ENCODE measurements at regions not wholly inside any gene's neighbourhood (a gene's known extent, or its start where the extent isn't known, plus 50 kb on each side); places are given as distances from the start of the nearest gene placed in this dataset.
A peak's percentile ranks its signal among the peaks of the same experiment; 100 is the strongest.
"Not testable (repeated sequence)": the region's sequence is repeated elsewhere in the genome, so short reads cannot be mapped to it uniquely, and the experiment has no call there.

GRCh38 chr2:175755656-175756386 is 246.2 kb downstream of the LNPK start:
- DNase-seq (ENCODE audit: low spot score), result no peak

- DNase-seq (ENCODE audit: low spot score), result no peak
Measured at GRCh38 chr2:175755169-175755568, 246.9 kb downstream of the LNPK start.

- no peak for DNase-seq (ENCODE audit: low spot score)
Measured at GRCh38 chr2:175750195-175750594, 251.9 kb downstream of the LNPK start.

GRCh38 chr2:175745911-175746310 is 256.2 kb downstream of the LNPK start:
- no peak for DNase-seq (ENCODE audit: low spot score)

GRCh38 chr2:175744000-175744399 is 258.1 kb downstream of the LNPK start:
- DNase-seq (ENCODE audit: low spot score), result no peak

GRCh38 chr2:175743011-175743410 is 259.1 kb downstream of the LNPK start:
- DNase-seq (ENCODE audit: low spot score), result peak; percentile 38

GRCh38 chr2:175742367-175742766 is 259.7 kb downstream of the LNPK start:
- peak; percentile 53 for DNase-seq (ENCODE audit: low spot score)

- DNase-seq (ENCODE audit: low spot score), result no peak
Measured at GRCh38 chr2:175741164-175741563, 260.9 kb downstream of the LNPK start.

- no peak for DNase-seq (ENCODE audit: low spot score)
Measured at GRCh38 chr2:175737722-175738361, 264.2 kb downstream of the LNPK start.

GRCh38 chr2:175734686-175735085 is 267.4 kb downstream of the LNPK start:
- no peak for DNase-seq (ENCODE audit: low spot score)

DNA sequence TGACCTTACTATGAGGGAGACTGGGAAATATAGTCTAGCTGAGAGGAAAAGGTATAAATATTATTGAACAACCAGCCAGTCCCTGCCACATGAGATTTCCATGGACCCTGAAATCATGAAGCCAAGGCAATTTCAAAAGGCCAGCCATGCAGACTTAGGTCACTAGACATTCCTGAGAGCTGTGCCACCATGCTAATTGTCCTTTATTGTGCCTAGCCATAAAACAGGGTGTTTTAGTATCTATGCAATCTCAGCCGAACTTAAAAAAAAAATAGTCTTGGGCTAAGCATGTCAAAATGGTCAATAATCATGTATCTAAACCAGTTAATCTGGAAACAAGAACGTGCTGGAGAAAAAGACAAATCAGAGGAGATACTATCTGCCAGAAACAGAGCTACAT is 269.5 kb downstream of the LNPK start:
- no peak for DNase-seq (ENCODE audit: low spot score)

DNA sequence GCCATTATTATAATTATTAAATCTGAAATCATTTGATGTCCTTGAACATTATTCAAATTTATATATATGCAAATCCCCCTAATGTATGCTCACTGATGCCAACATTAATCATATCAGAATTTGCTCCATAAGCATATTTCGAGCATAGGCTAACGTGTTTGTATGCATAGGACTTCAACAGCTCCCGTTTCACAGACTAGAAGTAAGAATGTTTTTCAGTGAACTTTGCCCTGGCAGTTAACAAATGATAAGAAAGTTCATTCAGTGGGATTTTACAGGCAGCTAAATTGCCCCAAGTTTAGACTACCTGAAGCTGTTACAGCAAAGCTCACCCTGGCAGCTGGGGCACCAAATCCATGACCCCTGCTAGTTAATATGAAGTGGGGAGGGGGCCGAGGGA is 272.0 kb downstream of the LNPK start:
- DNase-seq (ENCODE audit: low spot score), result no peak

DNA sequence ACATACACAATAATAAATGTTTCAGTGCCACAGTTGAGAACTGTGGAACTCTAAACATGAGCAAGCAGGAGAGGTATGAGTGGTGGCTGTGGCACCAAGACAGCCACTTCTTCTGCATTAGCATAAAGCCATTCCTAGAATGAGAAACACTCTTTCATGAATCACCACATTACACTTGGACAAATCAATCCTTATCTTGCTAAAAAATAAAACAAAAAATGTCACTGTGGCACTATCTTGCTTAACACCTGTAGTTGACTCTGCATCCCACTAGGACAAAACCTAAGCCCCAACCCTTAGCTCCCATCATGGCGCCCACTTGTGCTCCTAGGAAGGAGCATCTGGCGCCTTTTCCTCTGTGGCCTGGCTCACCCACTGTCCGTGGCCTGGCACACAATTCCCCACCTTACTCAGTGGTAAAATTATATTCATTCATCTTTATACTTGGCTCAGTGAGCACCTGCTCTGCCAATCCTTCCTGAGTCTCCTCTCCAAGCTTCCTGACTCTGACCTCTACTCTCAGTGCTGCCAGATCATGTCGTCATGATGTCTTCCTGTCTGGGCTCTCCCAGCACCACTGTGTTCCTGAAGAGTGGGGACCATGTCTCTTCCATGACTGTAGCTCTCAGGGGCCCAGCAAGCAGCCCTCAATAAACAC is 272.9 kb downstream of the LNPK start:
- DNase-seq (ENCODE audit: low spot score), result no peak

DNA sequence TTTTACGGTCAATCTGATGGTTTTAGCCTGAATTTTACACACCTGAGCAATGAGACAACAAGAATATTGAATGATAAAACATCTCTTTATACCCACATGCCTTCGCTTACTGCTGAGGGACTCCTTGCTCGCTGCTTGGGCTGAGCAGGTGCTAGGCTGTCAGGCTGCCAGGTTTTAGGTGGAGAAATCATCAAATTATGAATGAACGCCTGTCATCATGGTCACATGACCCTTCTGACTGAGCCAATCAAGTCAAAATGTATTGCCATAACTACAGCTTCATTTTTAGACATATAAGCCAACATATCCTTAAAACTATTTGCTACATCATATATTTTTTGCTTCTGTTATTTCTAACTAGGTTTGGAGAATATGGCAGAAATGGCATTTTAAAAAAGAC is 274.0 kb downstream of the LNPK start:
- DNase-seq (ENCODE audit: low spot score), result no peak

DNA sequence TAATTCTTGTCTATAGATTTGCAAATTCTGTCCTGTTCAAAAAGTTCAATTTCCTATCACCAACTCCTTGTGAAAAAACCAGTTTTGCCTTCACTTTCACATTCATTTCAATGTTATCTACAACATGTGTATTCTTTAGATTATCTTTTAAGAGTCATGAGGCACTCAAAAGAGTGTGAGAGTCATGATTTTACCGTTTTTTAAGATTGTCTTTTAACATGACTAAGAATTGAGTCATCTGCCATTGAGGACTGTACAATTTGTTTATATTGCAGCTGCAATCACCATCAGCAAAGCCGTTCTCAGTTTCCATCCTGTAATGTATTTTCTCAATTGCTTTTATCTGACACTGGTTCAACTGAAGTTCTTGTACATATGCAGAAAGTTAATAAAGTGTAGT is 275.8 kb downstream of the LNPK start:
- peak; percentile 22 for DNase-seq (ENCODE audit: low spot score)

GRCh38 chr2:175709248-175709647 is 292.8 kb downstream of the LNPK start:
- DNase-seq (ENCODE audit: low spot score), result no peak

- no peak for DNase-seq (ENCODE audit: low spot score)
Measured at GRCh38 chr2:175707322-175707721, 294.7 kb downstream of the LNPK start.

DNA sequence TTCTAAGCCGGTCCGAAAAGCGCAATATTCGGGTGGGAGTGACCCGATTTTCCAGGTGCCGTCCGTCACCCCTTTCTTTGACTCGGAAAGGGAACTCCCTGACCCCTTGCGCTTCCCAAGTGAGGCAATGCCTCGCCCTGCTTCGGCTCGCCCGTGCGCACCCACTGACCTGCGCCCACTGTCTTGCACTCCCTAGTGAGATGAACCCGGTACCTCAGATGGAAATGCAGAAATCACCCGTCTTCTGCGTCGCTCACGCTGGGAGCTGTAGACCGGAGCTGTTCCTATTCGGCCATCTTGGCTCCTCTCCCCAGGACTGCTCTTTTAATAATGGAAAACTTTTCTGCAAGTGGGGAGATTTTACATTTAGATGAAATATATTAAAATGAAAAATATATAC is 297.5 kb downstream of the LNPK start:
- not testable (repeated sequence) for DNase-seq (ENCODE audit: low spot score)

DNA sequence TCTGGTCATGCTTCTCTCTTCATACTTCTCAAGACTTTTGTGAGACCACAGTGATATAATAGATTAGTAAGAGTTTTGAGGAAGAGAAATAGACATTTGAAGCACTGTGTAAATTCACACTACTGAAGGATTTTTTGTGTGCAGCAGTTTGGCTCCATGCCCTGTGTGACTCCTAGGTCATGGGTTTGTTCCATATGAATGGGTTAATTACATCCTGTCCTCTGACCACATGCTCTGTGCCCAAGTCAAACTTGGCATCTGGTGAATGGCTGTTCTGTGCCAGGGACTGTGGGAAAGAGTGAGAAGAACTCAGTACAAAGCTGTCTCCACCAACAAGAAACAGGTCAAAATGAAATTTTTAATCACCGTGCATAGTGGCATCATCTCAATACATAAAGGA is 304.0 kb downstream of the LNPK start:
- no peak for DNase-seq (ENCODE audit: low spot score)

GRCh38 chr2:175690113-175690837 is 311.8 kb downstream of the LNPK start:
- DNase-seq (ENCODE audit: low spot score), result peak; percentile 56

DNA sequence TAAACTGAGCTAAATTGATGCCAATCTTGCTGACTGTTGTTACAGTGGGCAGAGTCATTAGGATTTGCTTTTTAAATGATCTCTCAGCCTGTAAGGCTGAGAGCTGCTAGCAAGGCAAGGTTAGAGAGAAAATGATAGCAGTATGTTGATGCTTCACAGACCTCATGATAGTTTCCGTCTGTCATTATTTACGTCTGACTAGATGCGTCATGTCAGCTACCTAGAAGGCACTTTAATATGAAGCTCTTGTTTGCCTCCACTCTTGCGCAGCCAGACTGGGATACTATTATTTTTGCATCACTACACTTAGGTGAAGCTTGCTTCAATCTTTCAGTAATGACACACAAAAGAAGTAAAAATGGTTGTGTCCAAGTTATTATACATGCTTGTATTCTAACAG is 313.8 kb downstream of the LNPK start:
- no peak for DNase-seq (ENCODE audit: low spot score)

DNA sequence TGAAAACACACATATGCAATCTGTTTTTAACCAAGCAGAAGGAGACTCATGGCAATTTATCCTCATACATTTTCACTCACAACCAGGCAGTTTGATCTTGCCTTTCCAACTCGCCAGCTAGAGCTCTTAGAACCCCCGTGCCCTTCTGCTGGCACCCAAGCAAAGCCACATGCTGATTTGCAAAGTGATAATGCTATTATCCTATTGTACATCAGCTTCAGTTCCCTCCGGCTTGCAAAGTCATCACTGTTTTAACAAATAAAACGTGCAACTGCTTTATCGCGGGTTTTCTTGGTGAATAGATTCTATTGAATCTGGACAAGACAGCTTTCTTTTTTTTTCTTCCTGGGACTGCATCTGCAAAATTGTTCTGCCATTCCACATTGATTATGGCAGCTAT is 314.6 kb downstream of the LNPK start:
- DNase-seq (ENCODE audit: low spot score), result no peak

DNA sequence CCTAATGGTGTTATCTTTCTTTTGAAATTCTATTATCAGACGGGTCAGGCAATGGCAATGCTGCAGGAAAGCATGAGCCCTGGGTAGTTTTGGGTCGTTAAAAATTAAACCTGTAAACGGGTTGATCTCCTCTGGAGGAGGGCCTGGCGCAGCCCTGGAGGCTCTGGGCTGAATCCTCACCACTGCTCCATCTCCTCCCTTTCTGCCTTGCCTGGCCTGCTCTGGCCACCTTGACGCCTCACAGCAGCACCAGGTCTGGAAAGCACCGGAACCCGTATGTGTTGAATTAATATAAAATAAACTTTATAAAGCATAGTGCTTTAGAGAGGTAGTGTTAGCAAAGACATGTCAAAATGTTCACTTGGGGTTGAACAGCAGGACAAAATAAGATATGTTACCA is 316.1 kb downstream of the LNPK start:
- DNase-seq (ENCODE audit: low spot score), result no peak
